ENCODE measurements at regions not wholly inside any gene's neighbourhood (a gene's known extent, or its start where the extent isn't known, plus 50 kb on each side); places are given as distances from the start of the nearest gene placed in this dataset.

DNA sequence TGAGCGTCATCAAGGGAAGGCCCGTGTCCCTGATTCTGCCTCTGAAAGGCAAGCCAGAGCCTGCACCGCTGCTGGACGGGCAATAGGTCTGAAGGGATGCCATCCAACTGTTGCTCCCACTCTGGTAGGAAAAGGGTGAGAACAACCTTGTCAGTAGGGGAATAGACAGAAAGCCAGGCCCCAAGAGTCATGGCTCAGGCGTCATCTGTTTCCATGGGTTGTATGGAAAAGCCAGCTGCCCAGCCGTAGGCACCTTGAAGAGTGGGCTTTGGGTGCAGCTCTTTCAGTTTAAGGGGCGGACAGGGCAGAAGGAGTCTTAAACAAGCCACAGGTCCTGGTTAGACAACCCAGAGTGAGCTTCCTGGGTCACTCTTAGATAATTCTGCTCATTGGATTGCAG is 66.5 kb downstream of the RNF6 start:
- DNase-seq: no peak

- DNase-seq: no peak
Observed at GRCh38 chr13:26133851-26134250, 82.0 kb upstream of the SHISA2 start.

DNA sequence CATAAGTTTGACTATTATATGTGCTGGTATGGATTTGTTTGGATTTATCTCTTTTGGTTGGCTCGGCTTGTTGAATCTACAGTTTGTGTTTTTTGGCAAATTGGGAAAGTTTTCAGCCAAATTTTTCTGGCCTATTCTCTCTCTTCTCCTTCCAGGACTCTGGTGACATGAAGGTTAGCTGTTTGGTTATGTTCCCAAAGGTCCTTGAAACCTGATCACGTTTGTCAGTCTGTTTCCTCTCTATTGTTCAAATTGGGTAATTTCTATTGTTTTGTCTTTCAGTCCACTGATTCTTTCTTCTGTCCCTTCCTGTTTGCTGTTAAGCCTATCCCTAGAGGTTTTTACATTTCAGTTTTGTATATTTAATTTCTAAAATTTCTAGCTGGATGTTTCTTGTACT is 81.5 kb upstream of the SHISA2 start:
- DNase-seq: peak in 2 of 3 donors; percentile 8 to 41

DNA sequence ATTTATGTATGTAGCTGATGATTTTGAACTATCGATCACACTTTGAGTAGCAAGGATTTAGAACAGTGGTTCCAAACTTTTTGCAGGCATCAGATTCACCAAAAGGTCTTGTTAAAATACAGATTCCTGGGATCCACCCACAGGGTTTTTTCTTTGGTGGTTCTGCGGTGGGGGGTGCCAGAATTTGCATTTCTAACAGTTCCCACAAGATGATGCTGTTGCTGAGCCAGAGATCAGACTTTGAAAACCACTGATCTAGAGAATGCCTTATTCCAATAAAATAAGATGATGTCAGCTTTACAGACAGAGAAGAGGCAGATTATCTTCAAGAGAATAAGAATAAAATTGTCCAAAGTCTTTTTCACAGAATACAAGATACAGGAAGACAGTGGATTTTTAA is 80.9 kb upstream of the SHISA2 start:
- DNase-seq: peak; percentile 14 to 66 (median 38)

- no peak for DNase-seq
Observed at GRCh38 chr13:26128676-26129075, 76.9 kb upstream of the SHISA2 start.

- DNase-seq: no peak
Observed at GRCh38 chr13:26117620-26118019, 65.8 kb upstream of the SHISA2 start.

- no peak for DNase-seq
Observed at GRCh38 chr13:26112843-26113242, 61.0 kb upstream of the SHISA2 start.

- DNase-seq: no peak
Observed at GRCh38 chr13:26111797-26112196, 60.0 kb upstream of the SHISA2 start.
